ENCODE measurements at regions not wholly inside any gene's neighbourhood (a gene's known extent, or its start where the extent isn't known, plus 50 kb on each side); places are given as distances from the start of the nearest gene placed in this dataset.

DNA sequence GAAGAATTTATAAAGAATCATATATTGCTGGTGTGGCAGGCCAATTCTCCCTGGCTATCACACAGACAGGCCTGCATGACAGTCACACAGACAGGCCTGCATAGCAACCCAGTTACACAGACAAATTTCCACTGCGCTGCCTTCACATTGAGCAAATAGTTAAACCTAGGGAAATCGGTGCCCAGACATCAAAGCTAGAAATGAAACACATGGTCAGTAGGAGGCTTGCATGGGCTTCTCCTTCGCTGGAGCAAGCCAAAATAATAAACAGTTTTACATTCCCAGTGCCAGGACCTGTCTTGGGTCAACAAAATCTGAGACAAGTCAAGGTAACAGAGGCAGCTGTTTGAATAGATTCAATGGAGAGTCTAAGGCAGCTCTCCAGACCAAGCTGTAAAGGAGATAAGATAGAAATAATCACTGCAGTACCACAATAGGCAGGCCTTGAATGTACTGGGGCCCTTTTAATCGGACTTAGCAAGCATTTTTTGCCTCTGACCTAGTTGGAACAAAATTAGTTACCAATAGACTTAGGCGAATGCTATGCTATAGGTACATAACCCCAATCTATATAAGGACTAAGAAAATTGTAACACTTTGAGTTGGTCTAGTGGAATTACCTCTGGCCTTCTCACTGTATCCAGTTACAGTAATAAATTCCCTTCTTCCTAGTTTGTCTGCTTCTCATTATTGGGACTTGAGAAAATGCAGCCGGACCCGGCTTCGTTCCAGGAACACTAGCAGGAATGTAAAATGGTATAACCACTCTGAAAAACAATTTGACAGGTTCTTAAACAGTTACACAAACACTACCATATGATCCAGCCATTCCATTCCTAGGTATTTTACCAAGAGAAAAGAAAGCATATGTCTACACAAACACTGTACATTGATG lies 274.7 kb upstream of the UBE2E2 start:
- TF ChIP-seq POLR2AphosphoS5 (IDR thresholded peaks at IDR 0.05; ENCODE audit: borderline replicate concordance, low read depth, low read length) (no peak), EZH2 (IDR thresholded peaks at IDR 0.05) (no peak)

Data from SK-N-MC (cell line).